Smooth muscle cell (in vitro differentiated cells): ENCODE measurements at regions not wholly inside any gene's neighbourhood (a gene's known extent, or its start where the extent isn't known, plus 50 kb on each side); places are given as distances from the start of the nearest gene placed in this dataset.

Source experiments
- DNase-seq: peaks from one replicate; lab custom pipeline; 2025; ENCODE audit not compliant: unreplicated experiment; lab: John Stamatoyannopoulos, UW
- H2AFZ ChIP-seq: fragments of 200-600 bp; sonication (generic); 2 replicates; pipeline ENCODE4 v1.6.0; 2016; ENCODE audit warnings: antibody characterized with exemption, low read depth, mild to moderate bottlenecking
- H3F3A ChIP-seq: fragments of 200-600 bp; sonication (generic); 2 replicates; pipeline ENCODE4 v1.6.0; 2017; ENCODE audit warnings: antibody characterized with exemption, low read depth
- H3K27ac ChIP-seq: fragments of 200-600 bp; sonication (generic); 2 replicates; pipeline ENCODE4 v1.5.1; 2016; ENCODE audit warnings: low read depth, mild to moderate bottlenecking
- H3K27me3 ChIP-seq: fragments of 200-600 bp; sonication (generic); 2 replicates; pipeline ENCODE4 v1.6.1; 2016; ENCODE audit warnings: low read depth, mild to moderate bottlenecking
- H3K36me3 ChIP-seq: fragments of 200-600 bp; sonication (generic); 2 replicates; pipeline ENCODE4 v1.5.1; 2016; ENCODE audit warnings: low read depth
- H3K4me1 ChIP-seq: fragments of 200-600 bp; sonication (generic); 2 replicates; pipeline ENCODE4 v1.5.1; 2016; ENCODE audit warnings: low read depth
- H3K4me2 ChIP-seq: fragments of 200-600 bp; sonication (generic); 2 replicates; pipeline ENCODE4 v1.6.0; 2016; ENCODE audit warnings: mild to moderate bottlenecking
- H3K4me3 ChIP-seq: fragments of 200-600 bp; sonication (generic); 2 replicates; pipeline ENCODE4 v1.5.1; 2016; ENCODE audit warnings: mild to moderate bottlenecking
- H3K79me2 ChIP-seq: fragments of 200-600 bp; sonication (generic); 2 replicates; pipeline ENCODE4 v1.6.0; 2016; ENCODE audit warnings: low read depth, mild to moderate bottlenecking
- H3K9ac ChIP-seq: fragments of 200-600 bp; sonication (generic); 2 replicates; pipeline ENCODE4 v1.6.0; 2016; ENCODE audit warnings: low read depth
- H3K9me3 ChIP-seq: fragments of 200-600 bp; sonication (generic); replicated peaks from 2 replicates; pipeline ENCODE4 v1.5.1; 2016; ENCODE audit warnings: low read depth
- H4K20me1 ChIP-seq: fragments of 200-600 bp; sonication (generic); 2 replicates; pipeline ENCODE4 v1.6.0; 2016; ENCODE audit warnings: low read depth
- CTCF ChIP-seq: fragments of 200-600 bp; sonication (generic); IDR thresholded peaks from 2 replicates; pipeline ENCODE4 v1.5.1; 2017; ENCODE audit warnings: borderline replicate concordance, mild to moderate bottlenecking, antibody characterized with exemption; ENCODE audit not compliant: insufficient read depth, poor library complexity, severe bottlenecking
- WGBS: methylation state at CpG from one replicate; pipeline ENCODE4 v1.1.7; 2016; ENCODE audit warnings: low lambda C conversion rate; 5-methylcytosine and 5-hydroxymethylcytosine counted together

- Histone ChIP-seq H4K20me1 (no peaks in the 10 kb centered on the region), H3K9me3 (no peaks in the 10 kb centered on the region), H3K79me2 (no peaks in the 10 kb centered on the region), H2AFZ (no peak overlapping the region), H3K36me3 (no peaks in the 10 kb centered on the region), H3K4me3 (no peak overlapping the region), H3F3A (no peaks in the 10 kb centered on the region), H3K4me1 (no peaks in the 10 kb centered on the region), H3K9ac (no peak overlapping the region), H3K4me2 (no peak overlapping the region), H3K27ac (no peak overlapping the region), H3K27me3 (no peaks in the 10 kb centered on the region)
- WGBS, result 90% methylated on average over 19 of the region's 19 CpGs
- no peak for DNase-seq
- TF ChIP-seq CTCF, result no peak
These were observed 219.0 kb downstream of the ERMARD start for GRCh38 chr6:169970306-169970988.

- H3K27ac ChIP-seq, result no peak overlapping the region
- no peak overlapping the region for H3K9ac ChIP-seq
- 97% methylated on average over 19 of the region's 19 CpGs for WGBS
- no peaks in the 10 kb centered on the region for H3F3A ChIP-seq
- TF ChIP-seq CTCF, result no peak
- H4K20me1 ChIP-seq, result no peaks in the 10 kb centered on the region
- no peaks in the 10 kb centered on the region for H3K4me1 ChIP-seq
- no peak overlapping the region for H3K4me2 ChIP-seq
- no peak for DNase-seq
- no peaks in the 10 kb centered on the region for H3K9me3 ChIP-seq
- H3K27me3 ChIP-seq, result no peaks in the 10 kb centered on the region
- no peak overlapping the region for H3K4me3 ChIP-seq
- H2AFZ ChIP-seq, result no peak overlapping the region
- H3K36me3 ChIP-seq, result no peaks in the 10 kb centered on the region
- H3K79me2 ChIP-seq, result no peaks in the 10 kb centered on the region
These were observed 218.1 kb downstream of the ERMARD start for GRCh38 chr6:169969372-169970099.

GRCh38 chr6:169968541-169969270 lies 217.3 kb downstream of the ERMARD start:
- no peak for TF ChIP-seq CTCF
- WGBS, result 83% methylated on average over 15 of the region's 15 CpGs
- H3K27me3 ChIP-seq, result no peaks in the 10 kb centered on the region
- H3K79me2 ChIP-seq, result no peaks in the 10 kb centered on the region
- no peaks in the 10 kb centered on the region for H4K20me1 ChIP-seq
- H3K9ac ChIP-seq, result no peak overlapping the region
- H2AFZ ChIP-seq, result no peak overlapping the region
- DNase-seq, result no peak
- H3K4me3 ChIP-seq, result no peak overlapping the region
- no peak overlapping the region for H3K27ac ChIP-seq
- no peaks in the 10 kb centered on the region for H3K36me3 ChIP-seq
- H3K9me3 ChIP-seq, result no peaks in the 10 kb centered on the region
- H3F3A ChIP-seq, result no peaks in the 10 kb centered on the region
- H3K4me1 ChIP-seq, result no peaks in the 10 kb centered on the region
- H3K4me2 ChIP-seq, result no peak overlapping the region
